ENCODE measurements at regions not wholly inside any gene's neighbourhood (a gene's known extent, or its start where the extent isn't known, plus 50 kb on each side); places are given as distances from the start of the nearest gene placed in this dataset.

DNA sequence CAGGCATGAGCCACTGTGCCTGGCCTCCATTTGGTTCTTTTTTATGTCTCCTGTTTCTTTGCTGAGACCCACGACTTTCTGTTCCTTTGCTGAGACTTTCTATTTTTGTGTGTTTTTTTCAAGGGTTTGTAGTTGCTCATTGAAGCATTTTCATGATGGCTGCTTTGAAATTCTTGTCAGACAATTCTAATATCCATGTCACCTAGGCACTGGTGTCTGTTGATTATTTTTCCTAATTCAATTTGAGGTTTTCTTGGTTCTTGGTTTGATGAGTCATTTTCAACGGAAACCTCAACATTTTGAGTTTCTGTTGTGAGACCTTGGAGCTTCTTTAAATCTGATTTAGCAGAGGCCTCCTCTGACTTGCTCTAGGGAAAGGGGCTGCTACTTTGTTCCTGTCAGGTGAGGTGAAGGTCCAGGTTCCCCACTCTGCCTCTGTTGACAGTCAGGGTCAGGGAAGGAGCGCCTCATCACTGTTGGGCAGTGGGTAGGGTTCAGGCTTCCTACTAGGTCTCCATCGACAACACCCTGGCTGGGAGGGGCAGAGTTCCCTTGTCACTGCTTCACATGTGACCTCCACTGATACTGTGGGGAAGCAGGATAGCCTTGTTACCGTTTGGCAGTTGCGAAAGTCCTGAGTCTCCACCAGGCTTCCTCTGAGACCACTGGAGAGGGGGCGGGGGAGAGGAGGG is 66.1 kb upstream of the SMOX start:
- no peaks in the 10 kb centered on the region for H3K27me3 Mint-ChIP-seq (ENCODE audit: low read depth)
- peaks cover 46% of the 10 kb centered on the region for H3K4me1 Mint-ChIP-seq (ENCODE audit: low read depth)
- peak; percentile 70 for DNase-seq (ENCODE audit: low spot score)
- peaks cover 10% of the 10 kb centered on the region for H3K36me3 Mint-ChIP-seq (ENCODE audit: low read depth)
- H3K4me3 Mint-ChIP-seq (ENCODE audit: low read depth): peak overlapping the region; percentile 26
- intact Hi-C loops (cut with micrococcal nuclease): loop anchor here (1.0 to 10.0 kb wide), 6 partner anchors 14 to 268 kb away; partner anchors contain the start of gene PANK2
- peaks cover 10% of the 10 kb centered on the region for H3K9me3 Mint-ChIP-seq
- H3K27ac Mint-ChIP-seq: peak overlapping the region; percentile 90

DNA sequence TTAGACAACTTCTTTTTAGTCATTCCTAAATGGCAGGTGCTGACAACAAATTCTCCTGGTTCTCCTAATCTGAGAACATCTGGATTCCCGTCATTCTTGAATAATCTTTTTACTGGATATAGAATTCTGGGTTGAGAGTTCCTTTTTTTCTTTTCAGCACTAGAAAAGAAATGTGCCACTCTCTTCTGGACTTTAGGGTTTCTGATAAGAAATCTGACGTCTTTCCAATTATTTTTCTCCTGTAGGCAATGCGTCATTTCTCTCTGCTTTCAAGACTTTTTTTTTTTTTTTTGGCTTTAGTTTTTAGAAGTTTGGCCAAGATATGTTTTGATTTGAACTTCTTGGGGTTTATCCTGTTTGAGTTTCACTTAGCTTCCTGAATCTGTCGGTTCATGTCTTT is 66.1 kb upstream of the RNF24 start:
- no peak for DNase-seq (ENCODE audit: low spot score)
- no peaks in the 10 kb centered on the region for H3K27me3 Mint-ChIP-seq (ENCODE audit: low read depth)
- intact Hi-C loops (cut with micrococcal nuclease): loop anchor here (5.0 to 10.0 kb wide), 2 partner anchors 194 to 267 kb away; partner anchors contain the start of gene PANK2
- peaks cover 10% of the 10 kb centered on the region for H3K9me3 Mint-ChIP-seq
- H3K36me3 Mint-ChIP-seq (ENCODE audit: low read depth): peaks cover 10% of the 10 kb centered on the region
- no peak overlapping the region for H3K4me3 Mint-ChIP-seq (ENCODE audit: low read depth)
- peaks cover 52% of the 10 kb centered on the region for H3K4me1 Mint-ChIP-seq (ENCODE audit: low read depth)
- H3K27ac Mint-ChIP-seq: peak overlapping the region; percentile 72

GRCh38 chr20:4076671-4077070 is 61.3 kb upstream of the RNF24 start:
- no peaks in the 10 kb centered on the region for H3K27me3 Mint-ChIP-seq (ENCODE audit: low read depth)
- H3K27ac Mint-ChIP-seq: no peak overlapping the region
- peaks cover 41% of the 10 kb centered on the region for H3K4me1 Mint-ChIP-seq (ENCODE audit: low read depth)
- H3K9me3 Mint-ChIP-seq: peaks cover 3% of the 10 kb centered on the region
- no peak overlapping the region for H3K4me3 Mint-ChIP-seq (ENCODE audit: low read depth)
- intact Hi-C loops (cut with micrococcal nuclease): no loop called here
- DNase-seq (ENCODE audit: low spot score): no peak
- H3K36me3 Mint-ChIP-seq (ENCODE audit: low read depth): peaks cover 3% of the 10 kb centered on the region

GRCh38 chr20:4076033-4076432 is 60.7 kb upstream of the RNF24 start:
- no peak for DNase-seq (ENCODE audit: low spot score)
- intact Hi-C loops (cut with micrococcal nuclease): no loop called here
- Mint-ChIP-seq H3K4me1 (ENCODE audit: low read depth) (peaks cover 38% of the 10 kb centered on the region), H3K4me3 (ENCODE audit: low read depth) (no peak overlapping the region), H3K36me3 (ENCODE audit: low read depth) (no peaks in the 10 kb centered on the region), H3K27ac (no peak overlapping the region), H3K9me3 (no peaks in the 10 kb centered on the region), H3K27me3 (ENCODE audit: low read depth) (no peaks in the 10 kb centered on the region)

GRCh38 chr20:4074877-4075455 is 59.6 kb upstream of the RNF24 start:
- intact Hi-C loops (cut with micrococcal nuclease): no loop called here
- H3K36me3 Mint-ChIP-seq (ENCODE audit: low read depth): no peaks in the 10 kb centered on the region
- peaks cover 38% of the 10 kb centered on the region for H3K4me1 Mint-ChIP-seq (ENCODE audit: low read depth)
- H3K27me3 Mint-ChIP-seq (ENCODE audit: low read depth): no peaks in the 10 kb centered on the region
- no peak for DNase-seq (ENCODE audit: low spot score)
- no peak overlapping the region for H3K4me3 Mint-ChIP-seq (ENCODE audit: low read depth)
- no peaks in the 10 kb centered on the region for H3K9me3 Mint-ChIP-seq
- no peak overlapping the region for H3K27ac Mint-ChIP-seq

GRCh38 chr20:4073852-4074741 is 58.7 kb upstream of the RNF24 start:
- Mint-ChIP-seq H3K4me3 (ENCODE audit: low read depth) (no peak overlapping the region), H3K27ac (no peak overlapping the region), H3K27me3 (ENCODE audit: low read depth) (no peaks in the 10 kb centered on the region), H3K36me3 (ENCODE audit: low read depth) (no peaks in the 10 kb centered on the region), H3K4me1 (ENCODE audit: low read depth) (peaks cover 38% of the 10 kb centered on the region), H3K9me3 (no peaks in the 10 kb centered on the region)
- DNase-seq (ENCODE audit: low spot score): no peak
- intact Hi-C loops (cut with micrococcal nuclease): no loop called here

DNA sequence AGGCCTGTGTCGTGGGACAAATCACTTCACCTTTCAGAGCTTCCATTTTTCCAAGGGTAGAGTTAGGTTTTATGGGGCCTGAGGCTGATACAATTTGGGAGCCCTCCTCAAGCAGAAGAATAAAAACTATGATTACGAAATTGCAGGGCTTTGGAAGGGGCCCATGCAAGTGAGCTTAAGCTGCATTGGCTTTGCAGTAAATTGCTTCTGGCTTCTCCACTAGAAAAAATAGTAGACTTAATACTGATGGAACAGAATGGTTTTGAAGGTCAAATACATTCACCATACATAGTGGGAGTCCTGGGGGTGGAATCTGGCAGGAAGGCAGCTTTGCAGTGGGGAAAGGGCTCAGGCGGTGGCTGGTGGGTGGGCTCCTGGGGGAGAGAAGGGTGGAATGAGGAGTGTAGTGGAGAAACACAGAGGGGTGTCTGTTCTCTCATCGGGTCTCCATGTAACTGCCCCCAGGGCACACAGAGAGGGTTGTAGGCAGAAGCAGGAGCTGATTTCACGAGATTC is 55.9 kb upstream of the RNF24 start:
- no peak for DNase-seq (ENCODE audit: low spot score)
- H3K27ac Mint-ChIP-seq: no peak overlapping the region
- intact Hi-C loops (cut with micrococcal nuclease): no loop called here
- no peaks in the 10 kb centered on the region for H3K27me3 Mint-ChIP-seq (ENCODE audit: low read depth)
- H3K36me3 Mint-ChIP-seq (ENCODE audit: low read depth): no peaks in the 10 kb centered on the region
- H3K9me3 Mint-ChIP-seq: no peaks in the 10 kb centered on the region
- peaks cover 37% of the 10 kb centered on the region for H3K4me1 Mint-ChIP-seq (ENCODE audit: low read depth)
- no peak overlapping the region for H3K4me3 Mint-ChIP-seq (ENCODE audit: low read depth)

DNA sequence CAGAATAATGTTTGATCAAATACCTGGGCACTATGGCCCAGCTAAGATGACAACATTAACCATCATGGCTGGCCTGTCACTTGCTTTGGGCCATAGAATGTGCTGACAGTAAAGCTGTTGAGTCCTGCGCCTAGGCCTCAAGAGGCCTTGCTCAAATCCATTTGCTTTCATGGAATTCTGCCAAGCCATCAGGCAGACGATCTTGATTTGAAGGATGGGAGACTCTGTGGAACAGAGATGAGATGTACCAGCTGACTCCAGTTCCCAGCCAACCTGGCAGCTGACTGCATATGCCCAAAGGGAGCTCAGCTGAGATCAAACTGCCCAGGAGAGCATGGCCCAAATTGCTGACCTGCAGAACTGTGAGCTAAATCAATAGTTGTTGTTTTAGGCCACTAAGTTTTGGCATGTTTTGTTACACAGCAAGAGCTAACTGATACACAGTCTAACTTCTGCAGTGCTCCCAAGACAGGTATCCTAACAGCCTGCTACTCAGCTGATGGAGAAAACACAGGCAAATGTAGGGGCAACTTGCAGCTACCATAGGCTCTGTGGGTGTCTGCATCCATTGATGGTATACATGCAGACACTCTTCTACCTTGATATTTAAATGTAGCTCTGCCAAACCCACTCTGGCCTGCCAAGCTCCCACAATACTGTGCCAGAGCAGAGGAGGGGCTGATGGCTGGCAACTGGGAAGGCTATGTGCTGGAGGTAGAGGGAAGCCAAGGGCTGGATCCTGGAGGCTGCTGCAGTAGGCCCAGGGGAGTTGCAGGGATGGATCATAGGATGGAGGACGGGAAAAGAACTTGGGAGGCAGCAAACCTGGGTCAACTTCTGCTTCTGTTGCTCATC is 55.2 kb upstream of the RNF24 start:
- Mint-ChIP-seq H3K4me1 (ENCODE audit: low read depth) (peaks cover 38% of the 10 kb centered on the region), H3K27me3 (ENCODE audit: low read depth) (no peaks in the 10 kb centered on the region), H3K27ac (no peak overlapping the region), H3K4me3 (ENCODE audit: low read depth) (no peak overlapping the region), H3K9me3 (no peaks in the 10 kb centered on the region), H3K36me3 (ENCODE audit: low read depth) (no peaks in the 10 kb centered on the region)
- no peak for DNase-seq (ENCODE audit: low spot score)
- intact Hi-C loops (cut with micrococcal nuclease): no loop called here

DNA sequence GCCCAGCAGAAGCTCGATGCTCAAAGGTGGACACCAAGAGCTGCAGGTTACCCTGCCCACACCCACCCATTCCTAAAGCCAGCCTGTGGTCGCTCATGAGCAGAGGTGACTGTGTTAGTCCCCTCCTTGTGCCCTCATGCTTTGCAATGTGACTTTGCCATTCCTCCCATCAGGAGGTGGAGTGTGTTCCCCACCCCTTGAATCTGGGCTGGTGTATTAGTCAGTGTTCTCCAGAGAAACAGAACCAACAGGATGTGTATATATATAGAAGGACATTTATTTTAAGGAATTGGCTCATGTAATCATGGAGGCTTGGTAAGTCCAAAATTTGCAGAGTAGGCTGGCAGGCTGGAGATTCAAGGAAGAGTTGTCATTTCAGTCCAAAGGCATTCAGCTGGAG is 54.4 kb upstream of the RNF24 start:
- Mint-ChIP-seq H3K4me1 (ENCODE audit: low read depth) (peaks cover 39% of the 10 kb centered on the region), H3K27me3 (ENCODE audit: low read depth) (no peaks in the 10 kb centered on the region), H3K36me3 (ENCODE audit: low read depth) (no peaks in the 10 kb centered on the region), H3K27ac (no peak overlapping the region), H3K9me3 (no peaks in the 10 kb centered on the region), H3K4me3 (ENCODE audit: low read depth) (no peak overlapping the region)
- no peak for DNase-seq (ENCODE audit: low spot score)
- intact Hi-C loops (cut with micrococcal nuclease): loop anchor here (2.0 kb wide), 1 partner anchor 13 kb away; no protein-coding TSS in a partner anchor

DNA sequence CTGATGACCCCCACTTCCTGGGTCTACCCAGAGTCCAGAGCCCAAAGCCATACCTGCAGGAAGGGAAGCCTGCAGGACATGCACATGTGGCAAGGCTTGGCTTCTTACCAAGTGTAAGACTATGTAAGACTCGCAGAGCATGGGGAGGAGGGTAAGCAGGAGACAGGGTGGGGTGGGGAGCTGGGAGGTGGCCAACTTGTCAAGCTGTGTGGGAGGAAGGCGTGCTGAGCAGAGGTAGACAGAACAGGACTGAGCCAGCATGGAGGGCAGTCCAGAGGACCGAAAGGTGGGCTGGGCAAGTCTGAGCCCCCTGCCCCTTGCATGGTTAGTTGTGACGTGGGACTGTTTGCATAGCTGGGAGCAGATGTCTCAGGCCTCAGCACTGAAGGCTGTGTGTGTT is 53.4 kb upstream of the RNF24 start:
- no peaks in the 10 kb centered on the region for H3K36me3 Mint-ChIP-seq (ENCODE audit: low read depth)
- no peaks in the 10 kb centered on the region for H3K9me3 Mint-ChIP-seq
- no peak overlapping the region for H3K27ac Mint-ChIP-seq
- H3K27me3 Mint-ChIP-seq (ENCODE audit: low read depth): no peaks in the 10 kb centered on the region
- no peak for DNase-seq (ENCODE audit: low spot score)
- no peak overlapping the region for H3K4me3 Mint-ChIP-seq (ENCODE audit: low read depth)
- intact Hi-C loops (cut with micrococcal nuclease): loop anchor here (2.0 kb wide), 1 partner anchor 14 kb away; no protein-coding TSS in a partner anchor
- H3K4me1 Mint-ChIP-seq (ENCODE audit: low read depth): peaks cover 37% of the 10 kb centered on the region

DNA sequence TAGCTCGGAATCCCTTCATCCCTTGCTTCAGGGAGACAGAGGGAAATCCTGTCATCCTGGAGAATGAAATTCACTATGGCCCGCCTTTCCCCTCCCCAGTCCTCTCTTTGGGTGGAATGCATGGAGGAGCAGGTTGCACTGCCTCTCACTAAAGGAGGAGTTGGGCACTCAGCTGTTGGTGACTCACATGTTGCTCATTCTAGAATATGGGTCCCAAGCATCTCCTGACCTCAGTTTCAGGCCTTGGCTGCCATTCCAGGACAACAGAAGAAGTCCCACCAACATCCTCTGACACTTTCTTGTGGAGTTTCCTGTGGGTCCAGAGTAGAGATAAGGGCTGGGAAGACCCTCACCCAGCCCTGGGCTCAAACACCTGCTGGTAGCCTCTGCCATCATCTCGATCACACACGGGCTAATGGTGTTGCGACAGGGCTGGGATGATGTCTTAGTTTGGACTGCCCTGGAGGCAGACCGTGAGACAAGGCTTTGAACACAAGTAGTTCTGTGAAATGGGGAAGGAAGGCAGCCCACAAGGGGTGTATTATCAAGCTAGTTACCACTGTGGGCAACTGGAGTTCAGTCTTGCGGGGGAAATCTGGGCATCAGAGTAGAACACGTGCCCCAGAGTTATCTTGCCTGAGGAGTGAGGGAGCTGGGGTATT is 52.4 kb upstream of the RNF24 start:
- intact Hi-C loops (cut with micrococcal nuclease): loop anchor here (2.0 kb wide), 1 partner anchor 15 kb away; no protein-coding TSS in a partner anchor
- peaks cover 43% of the 10 kb centered on the region for H3K4me1 Mint-ChIP-seq (ENCODE audit: low read depth)

More for the DNA sequence above, 52.4 kb upstream of the RNF24 start:
- Mint-ChIP-seq H3K27me3 (ENCODE audit: low read depth) (no peaks in the 10 kb centered on the region), H3K4me3 (ENCODE audit: low read depth) (no peak overlapping the region), H3K36me3 (ENCODE audit: low read depth) (no peaks in the 10 kb centered on the region), H3K27ac (no peak overlapping the region), H3K9me3 (no peaks in the 10 kb centered on the region)
- no peak for DNase-seq (ENCODE audit: low spot score)

All from activated T-helper 2 cell treated with anti-CD3 and anti-CD28 coated beads, Interferon-gamma antibody, Interleukin-2, Interleukin-4, amounts not matched to agents 10 μg/mL and 5 μg/mL and 100 μg/mL, durations not matched to agents 14 hours and 24 hours and 36 hours (primary cell).